ENCODE measurements at regions not wholly inside any gene's neighbourhood (a gene's known extent, or its start where the extent isn't known, plus 50 kb on each side); places are given as distances from the start of the nearest gene placed in this dataset.

GRCh38 chr13:111517641-111518010, 197.2 kb downstream of the TEX29 start:
- ATAC-seq: no peak
- DNase-seq: no peak

GRCh38 chr13:111518161-111518792, 197.8 kb downstream of the TEX29 start:
- no peak for DNase-seq
- ATAC-seq: no peak

- no peak for ATAC-seq
- no peak for DNase-seq
Measured at GRCh38 chr13:111519041-111519440, 198.6 kb downstream of the TEX29 start.

- DNase-seq: no peak
- ATAC-seq: no peak
Measured at GRCh38 chr13:111519490-111520170, 199.2 kb downstream of the TEX29 start.

GRCh38 chr13:111521030-111521429, 200.6 kb downstream of the TEX29 start:
- no peak for DNase-seq
- no peak for ATAC-seq

GRCh38 chr13:111521691-111522229, 201.3 kb downstream of the TEX29 start:
- no peak for ATAC-seq
- DNase-seq: no peak

- ATAC-seq: no peak
- no peak for DNase-seq
Measured at GRCh38 chr13:111525320-111526118, 205.1 kb downstream of the TEX29 start.

- no peak for DNase-seq
Measured at GRCh38 chr13:111526922-111527321, 206.5 kb downstream of the TEX29 start.

GRCh38 chr13:111527614-111528229, 207.3 kb downstream of the TEX29 start:
- ATAC-seq (no peak), DNase-seq (no peak)

More at GRCh38 chr13:111526922-111527321, 206.5 kb downstream of the TEX29 start:
- ATAC-seq: no peak

- no peak for ATAC-seq
Measured at GRCh38 chr13:111528513-111528912, 208.1 kb downstream of the TEX29 start.

GRCh38 chr13:111530137-111530870, 209.9 kb downstream of the TEX29 start:
- no peak for DNase-seq
- ATAC-seq: no peak

More at GRCh38 chr13:111528513-111528912, 208.1 kb downstream of the TEX29 start:
- DNase-seq: no peak

GRCh38 chr13:111531505-111531904, 211.1 kb downstream of the TEX29 start:
- no peak for DNase-seq
- no peak for ATAC-seq

- no peak for ATAC-seq
- DNase-seq: no peak
Measured at GRCh38 chr13:111532111-111532510, 211.7 kb downstream of the TEX29 start.

GRCh38 chr13:111533900-111534683, 213.7 kb downstream of the TEX29 start:
- DNase-seq (no peak), ATAC-seq (no peak)

- no peak for ATAC-seq
- DNase-seq: no peak
Measured at GRCh38 chr13:111534751-111535522, 214.5 kb downstream of the TEX29 start.

- ATAC-seq: no peak
- no peak for DNase-seq
Measured at GRCh38 chr13:111535523-111535811, 215.0 kb downstream of the TEX29 start.

- ATAC-seq (no peak), DNase-seq (no peak)
Measured at GRCh38 chr13:111536075-111536642, 215.7 kb downstream of the TEX29 start.

GRCh38 chr13:111537115-111537728, 216.8 kb downstream of the TEX29 start:
- DNase-seq (no peak), ATAC-seq (no peak)

- no peak for DNase-seq
Measured at GRCh38 chr13:111537843-111538499, 217.5 kb downstream of the TEX29 start.

More at GRCh38 chr13:111537843-111538499, 217.5 kb downstream of the TEX29 start:
- ATAC-seq: no peak

Measured in stimulated activated naive CD8-positive, alpha-beta T cell treated with anti-CD3 and anti-CD28 coated beads, Interleukin-15, Interleukin-2, amounts not matched to agents 100 U/mL and 50 U/mL, for 24 hours (primary cell).